ENCODE measurements at regions not wholly inside any gene's neighbourhood (a gene's known extent, or its start where the extent isn't known, plus 50 kb on each side); places are given as distances from the start of the nearest gene placed in this dataset.

- TF ChIP-seq CTCF (IDR thresholded peaks at IDR 0.05), result no peak
- TF ChIP-seq USF2 (IDR thresholded peaks at IDR 0.05; ENCODE audit: borderline replicate concordance, low read depth, low read length), result no peak
- no peak for TF ChIP-seq YY1 (IDR thresholded peaks at IDR 0.05; ENCODE audit: low read depth)
- TF ChIP-seq POLR2AphosphoS5 (IDR thresholded peaks at IDR 0.05; ENCODE audit: low read depth, low read length), result no peak
- no peak for TF ChIP-seq IRF3 (IDR thresholded peaks at IDR 0.05; ENCODE audit: low read depth, low read length)
- no peak for TF ChIP-seq ELF1 (IDR thresholded peaks at IDR 0.05)
- no peak for TF ChIP-seq MAX (IDR thresholded peaks at IDR 0.05; ENCODE audit: low read depth)
- TF ChIP-seq RXRA (IDR thresholded peaks at IDR 0.05; ENCODE audit: borderline replicate concordance, low read depth), result no peak
- no peak for TF ChIP-seq FOXJ3 (CRISPR knock-in tag; IDR thresholded peaks at IDR 0.05)
- no peak for TF ChIP-seq GABPA (IDR thresholded peaks at IDR 0.05; ENCODE audit: low read depth)
- TF ChIP-seq MXI1 (IDR thresholded peaks at IDR 0.05; ENCODE audit: low read depth, low read length), result no peak
- TF ChIP-seq SIN3A (IDR thresholded peaks at IDR 0.05; ENCODE audit: borderline replicate concordance, low read depth, low read length), result no peak
- no peak for TF ChIP-seq EZH2phosphoT487 (IDR thresholded peaks at IDR 0.05; ENCODE audit: borderline replicate concordance, low read depth)
- TF ChIP-seq TEAD4 (IDR thresholded peaks at IDR 0.05; ENCODE audit: borderline replicate concordance, insufficient read depth), result no peak
These were observed 73.7 kb downstream of the EVX1 start for GRCh38 chr7:27316311-27316710.

Data from SK-N-SH (cell line).